ENCODE measurements at regions not wholly inside any gene's neighbourhood (a gene's known extent, or its start where the extent isn't known, plus 50 kb on each side); places are given as distances from the start of the nearest gene placed in this dataset.
"Not testable (repeated sequence)": the region's sequence is repeated elsewhere in the genome, so short reads cannot be mapped to it uniquely, and the experiment has no call there.

DNA sequence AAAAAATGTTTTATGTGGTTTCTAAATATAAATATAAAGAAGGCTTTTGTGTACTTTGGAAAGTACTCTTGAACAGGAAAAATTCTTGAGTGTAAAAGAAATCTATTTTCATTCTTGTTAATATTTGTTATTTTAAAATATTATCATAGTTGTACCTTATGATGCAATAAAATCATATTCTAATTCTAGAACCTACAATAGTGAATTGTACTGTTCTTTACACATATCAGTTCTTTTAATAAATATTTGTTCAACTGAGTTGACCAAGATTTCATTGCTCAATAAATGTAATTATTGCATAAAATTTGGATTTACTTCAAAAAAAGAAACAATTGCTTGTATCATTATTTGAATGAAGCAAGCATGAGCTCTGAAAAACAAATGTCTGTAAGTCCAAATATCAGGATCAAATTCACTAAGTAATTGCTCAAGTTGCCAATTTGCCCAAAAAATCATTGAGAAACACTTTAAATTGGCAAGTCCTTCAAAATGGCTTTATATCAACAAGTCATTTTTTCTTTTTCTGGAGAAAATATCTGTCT, 191.6 kb upstream of the SLC16A7 start:
- DNase-seq = no peak

DNA sequence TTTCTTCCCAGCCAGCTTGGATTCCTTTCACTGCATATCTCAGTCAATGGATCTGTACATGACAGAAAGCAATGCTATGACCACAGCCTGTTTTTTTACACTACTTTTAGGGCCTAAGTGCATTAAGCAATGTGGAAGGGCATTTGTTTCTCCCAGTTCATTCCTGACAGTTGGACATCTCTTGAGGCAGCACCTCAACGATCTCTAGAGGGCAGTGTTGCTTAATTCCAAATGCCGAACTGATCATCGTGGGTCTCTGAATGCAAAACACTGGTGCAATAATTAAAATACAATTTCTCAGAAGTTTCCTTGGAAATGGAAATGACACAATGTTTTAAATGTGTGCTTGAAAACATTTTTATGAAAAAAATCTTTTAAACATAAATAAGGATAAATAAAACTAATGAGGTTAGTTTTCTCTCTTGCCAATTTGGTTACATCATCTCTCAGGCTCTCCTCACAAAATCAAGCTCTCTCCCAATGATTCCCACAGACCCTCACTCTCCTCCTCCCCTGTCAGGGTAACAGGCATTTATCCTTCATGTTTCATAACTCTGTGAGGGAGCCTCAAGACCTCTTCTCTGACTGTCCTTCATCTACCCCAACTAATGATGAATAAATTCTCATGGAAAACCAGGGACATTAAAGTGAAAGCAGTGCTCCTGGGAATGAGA, 192.4 kb upstream of the SLC16A7 start:
- peak; percentile 84 for DNase-seq

DNA sequence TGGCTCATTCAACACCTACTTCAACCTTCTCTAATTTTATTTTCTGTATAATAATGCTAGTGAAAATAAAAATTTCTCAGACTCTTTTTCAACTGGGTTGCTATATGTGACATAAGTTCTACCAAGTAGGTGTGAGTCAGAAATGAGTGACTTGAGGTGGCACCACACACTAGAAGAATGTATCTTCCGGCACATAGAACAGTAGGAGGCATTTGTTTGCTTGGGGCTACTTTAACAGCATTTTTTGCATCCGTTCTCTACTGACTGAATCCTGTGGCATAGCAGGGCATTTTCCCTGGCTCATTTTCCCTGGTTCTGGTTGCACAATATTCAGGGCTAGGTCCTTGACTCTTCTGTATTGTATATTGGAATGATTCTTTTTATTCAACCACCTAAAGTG, 194.0 kb upstream of the SLC16A7 start:
- no peak for DNase-seq

DNA sequence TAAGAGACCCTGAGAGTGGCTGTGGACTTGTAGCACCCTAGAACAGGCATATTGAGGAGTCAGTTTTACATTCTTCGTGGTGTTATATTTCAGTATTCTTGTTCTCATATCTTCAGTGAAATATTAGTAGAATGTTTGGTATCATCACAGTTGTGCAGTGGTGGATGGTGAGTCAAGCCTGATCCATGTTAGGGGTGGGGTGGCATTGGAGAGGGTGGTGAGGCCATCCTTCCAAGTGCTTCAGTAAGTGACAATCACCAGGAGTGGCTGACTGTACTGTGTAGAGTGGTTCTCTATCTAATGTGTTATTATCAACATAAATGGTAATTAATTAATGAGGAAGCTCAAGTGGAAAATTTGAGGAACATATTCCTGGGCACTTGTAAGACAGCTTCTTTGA, 197.7 kb upstream of the SLC16A7 start:
- DNase-seq = no peak

DNA sequence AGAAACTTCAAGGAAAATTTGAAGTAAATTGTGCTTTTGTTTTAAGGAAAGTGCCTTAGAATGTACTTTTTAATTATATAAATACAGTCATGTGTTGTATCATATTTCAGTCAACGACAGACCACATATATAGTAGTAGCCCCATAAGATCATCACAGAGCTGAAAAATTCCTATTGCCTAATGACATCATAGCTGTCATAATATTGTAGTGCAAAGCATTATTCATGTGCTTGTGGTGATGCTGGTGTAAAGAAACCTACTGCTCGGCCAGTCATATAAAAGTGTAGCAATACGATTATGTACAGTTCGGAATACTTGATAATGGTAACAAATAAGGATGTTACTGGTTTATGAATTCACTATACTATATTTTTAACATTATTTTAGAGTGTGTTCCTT, 198.9 kb upstream of the SLC16A7 start:
- DNase-seq = no peak

DNA sequence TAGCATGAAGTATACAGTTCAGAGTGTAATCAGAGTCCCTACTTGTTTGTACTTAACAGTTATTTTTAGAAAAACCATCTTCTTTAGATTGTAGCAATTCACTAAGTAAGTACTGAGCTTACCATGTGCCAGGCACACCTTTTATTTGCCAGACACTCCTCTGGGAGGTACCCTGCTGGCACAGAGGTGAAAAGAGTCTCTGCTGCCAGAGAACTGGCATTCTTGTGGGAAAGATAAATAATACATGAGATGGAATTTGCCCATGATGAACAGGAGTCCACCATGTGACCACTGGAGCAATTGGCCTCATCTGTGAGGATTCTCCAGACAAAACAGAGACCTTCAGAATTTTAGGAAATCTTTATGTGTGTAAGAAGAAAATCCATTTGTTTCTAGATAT, 199.3 kb upstream of the SLC16A7 start:
- no peak for DNase-seq

DNA sequence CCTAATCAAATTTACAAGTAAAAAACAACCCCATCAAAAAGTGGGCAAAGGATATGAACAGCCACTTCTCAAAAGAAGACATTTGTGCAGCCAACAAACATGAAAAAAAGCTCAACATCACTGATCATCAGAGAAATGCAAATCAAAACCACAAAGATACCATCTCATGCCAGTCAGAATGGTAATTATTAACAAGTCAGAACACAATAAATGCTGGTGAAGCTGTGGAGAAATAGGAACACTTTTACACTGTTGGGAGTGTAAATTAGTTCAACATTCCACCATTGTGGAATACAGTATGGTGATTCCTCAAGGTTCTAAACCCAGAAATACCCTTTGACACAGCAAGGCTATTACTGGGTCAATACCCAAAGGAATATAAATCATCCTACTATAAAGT, 200.5 kb upstream of the SLC16A7 start:
- not testable (repeated sequence) for DNase-seq

DNA sequence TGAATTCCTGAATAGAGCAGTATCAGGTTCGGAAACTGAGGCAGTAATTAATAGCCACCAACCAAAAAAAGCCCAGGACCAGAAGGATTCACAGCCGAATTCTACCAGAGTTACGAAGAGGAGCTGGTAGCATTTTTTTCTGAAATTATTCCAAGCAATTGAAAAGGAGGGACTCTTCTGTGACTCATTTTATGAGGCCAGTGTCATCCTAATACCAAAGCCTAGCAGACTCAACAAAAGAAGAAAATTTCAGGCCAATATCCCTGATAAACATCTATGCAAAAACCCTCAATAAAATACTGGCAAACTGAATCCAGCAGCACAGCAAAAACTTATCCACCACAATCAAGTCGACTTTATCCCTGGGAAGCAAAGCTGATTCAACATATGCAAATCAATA, 202.3 kb upstream of the SLC16A7 start:
- no peak for DNase-seq

DNA sequence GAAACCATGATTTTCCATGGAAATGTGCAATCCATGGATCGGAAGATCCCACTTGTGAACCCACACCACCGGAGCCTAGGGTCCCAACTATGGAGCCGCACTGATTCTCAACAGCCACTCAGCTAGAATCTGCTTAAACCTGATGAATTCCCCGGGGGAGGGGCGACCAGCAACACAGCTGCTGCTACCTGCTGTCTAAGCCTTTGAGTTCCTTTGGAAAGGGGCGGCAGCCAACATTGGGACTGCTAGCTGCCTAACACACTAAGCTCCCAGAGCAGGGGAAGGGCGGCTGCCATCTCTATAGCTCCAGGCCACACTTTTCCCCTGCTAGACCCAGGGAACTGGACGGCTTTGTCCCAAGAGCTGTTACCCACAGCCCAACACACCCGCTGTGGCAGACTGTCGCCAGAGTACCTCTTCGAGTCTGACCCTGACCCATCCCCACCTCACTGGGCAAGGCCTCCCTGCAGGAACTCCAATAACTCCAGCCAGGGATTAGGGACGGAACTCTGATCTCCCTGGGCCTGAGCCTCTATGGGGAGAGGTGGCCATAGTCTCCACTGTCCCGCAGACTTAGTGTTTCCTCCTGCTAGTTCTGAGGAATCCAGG, 205.8 kb upstream of the SLC16A7 start:
- no peak for DNase-seq

DNA sequence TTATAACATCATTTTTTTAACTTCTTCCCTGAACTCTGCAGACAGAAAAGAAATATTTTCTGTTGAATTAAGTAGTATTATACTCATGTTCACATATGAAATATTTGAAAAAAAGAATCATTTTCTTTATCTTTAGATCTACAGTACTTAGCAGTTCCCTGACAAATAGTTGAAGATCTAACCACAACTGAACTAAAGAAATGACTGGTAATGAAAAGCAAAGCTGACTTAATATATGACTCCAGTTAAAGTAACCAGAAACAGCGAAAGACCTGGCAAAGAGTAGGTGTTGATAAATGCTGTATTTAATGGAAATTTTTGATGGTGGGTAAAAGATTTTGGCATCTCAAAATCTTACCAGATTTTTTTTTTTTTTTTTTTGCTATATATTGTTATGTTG, 207.1 kb upstream of the SLC16A7 start:
- DNase-seq = no peak

DNA sequence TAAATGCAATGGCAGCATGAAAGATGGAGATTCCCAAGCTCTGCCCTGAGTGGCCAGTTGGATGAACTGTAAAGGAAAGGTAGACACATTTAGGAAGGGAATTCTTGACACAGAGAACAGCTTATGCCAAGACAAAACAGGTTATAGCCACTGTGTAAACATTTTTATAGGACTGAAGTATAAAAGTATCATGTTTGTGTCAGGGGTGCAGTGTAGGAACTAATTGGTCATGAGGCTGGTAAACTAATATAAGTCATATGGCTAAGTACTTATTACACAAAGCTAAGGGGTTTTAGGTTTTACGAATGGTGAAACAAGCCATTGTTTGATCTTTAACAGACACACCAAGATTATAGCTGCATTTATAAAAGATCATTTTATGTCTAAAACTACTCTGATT, 207.7 kb upstream of the SLC16A7 start:
- no peak for DNase-seq

DNA sequence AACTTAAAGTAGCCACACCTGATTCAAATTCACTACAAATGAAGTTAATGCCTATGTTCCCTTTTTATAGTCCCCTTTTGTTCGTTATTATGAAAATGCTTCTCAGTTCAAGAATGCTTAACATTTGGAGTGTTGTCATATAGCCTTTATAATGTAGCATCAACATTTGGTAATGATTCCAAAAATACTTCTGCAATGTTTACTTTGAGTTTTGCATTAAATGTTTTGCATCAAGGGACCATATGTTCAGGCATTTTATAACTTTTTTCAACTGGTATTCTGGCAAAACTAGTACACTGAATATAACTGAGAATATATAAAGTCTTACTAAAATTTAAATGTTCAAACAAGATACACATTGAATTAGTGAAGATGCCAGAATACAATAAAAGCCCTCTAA, 209.6 kb upstream of the SLC16A7 start:
- DNase-seq = peak; percentile 12

DNA sequence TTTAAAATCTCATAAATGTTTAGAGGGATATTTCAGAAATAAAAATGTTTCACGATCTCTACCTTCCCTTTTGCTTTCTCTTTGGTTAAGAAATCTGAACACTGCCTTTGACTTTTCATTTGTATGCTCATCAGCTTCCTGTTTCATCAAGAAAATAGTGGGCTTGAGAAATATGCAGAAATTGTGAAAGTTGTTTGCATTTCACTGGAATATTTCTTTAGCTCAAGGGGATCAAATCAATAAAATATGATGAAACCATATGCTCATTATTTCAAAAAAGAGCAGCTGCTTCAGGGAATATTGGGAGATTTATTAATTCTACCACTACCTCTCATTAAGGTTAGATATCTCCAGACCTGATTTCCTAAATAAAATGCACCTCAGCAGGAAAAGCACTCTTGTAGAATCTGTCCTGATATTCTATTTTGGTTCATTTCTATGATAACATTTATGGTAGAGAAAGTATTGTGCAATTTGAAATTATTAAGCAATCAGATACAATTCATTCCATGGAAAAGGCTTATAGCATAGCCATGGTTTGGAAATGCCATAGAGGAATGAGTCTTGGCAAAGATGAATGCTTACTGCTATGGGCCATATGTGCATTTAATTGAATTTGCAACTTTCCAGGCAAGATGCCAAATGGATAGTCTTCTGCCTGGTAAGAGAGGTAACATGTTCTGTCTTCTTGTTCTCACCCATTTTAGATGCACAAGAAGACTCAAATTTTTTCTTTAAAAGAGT, 212.6 kb upstream of the SLC16A7 start:
- peak; percentile 63 for DNase-seq

DNA sequence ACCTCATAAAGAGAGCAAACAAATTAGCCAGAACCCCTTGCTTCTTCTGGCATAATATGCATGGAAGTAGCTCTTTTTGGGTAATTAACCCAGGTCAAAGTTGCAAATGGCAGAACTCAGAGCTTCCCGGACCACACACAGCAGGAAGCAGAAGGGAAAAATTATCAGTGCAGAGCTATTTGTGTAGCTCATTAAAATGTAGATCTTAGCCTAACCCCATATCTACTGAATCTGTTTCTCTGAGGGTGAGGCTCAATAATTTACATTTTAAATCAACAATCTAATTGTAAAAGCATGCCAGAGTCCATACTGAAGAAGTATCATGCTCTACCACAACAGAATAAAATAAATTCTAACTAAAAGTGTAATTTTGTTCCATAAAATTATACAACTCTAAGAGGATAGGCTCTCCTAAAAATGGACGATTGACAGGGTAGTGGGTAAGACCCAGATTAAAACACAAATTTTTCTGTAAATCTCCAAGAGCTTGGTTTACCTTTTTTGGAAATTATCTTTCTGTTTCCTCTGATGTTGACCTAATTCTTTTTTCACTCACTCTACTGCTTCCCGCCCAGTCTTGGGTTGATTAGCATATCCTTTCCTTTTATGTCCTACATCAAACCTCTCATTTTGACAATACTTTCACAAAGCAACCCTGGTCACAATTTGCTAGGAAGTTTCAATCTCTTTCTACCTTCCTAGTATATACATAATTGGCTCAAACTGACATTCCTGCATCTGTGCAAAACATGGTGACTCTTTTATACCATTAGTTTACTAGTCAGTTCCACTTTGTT, 213.3 kb upstream of the SLC16A7 start:
- DNase-seq = no peak

DNA sequence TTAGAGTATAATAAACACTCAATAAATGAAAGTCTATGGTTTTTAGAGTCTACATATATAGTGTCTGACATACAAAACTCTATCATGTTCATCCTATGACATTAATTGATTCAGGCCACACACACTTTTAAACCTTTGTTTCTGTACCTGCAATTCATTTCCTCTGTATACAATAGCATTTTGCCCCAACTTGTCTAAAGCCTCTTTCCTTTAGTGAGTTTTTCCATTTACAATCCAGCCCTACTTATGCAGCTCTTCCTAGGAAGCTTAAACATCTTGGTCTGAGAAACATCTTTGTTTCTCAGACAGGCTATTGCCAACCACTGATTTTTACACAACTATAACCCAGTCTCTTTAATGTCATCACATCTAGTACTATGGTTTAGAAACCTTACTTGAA, 214.7 kb upstream of the SLC16A7 start:
- DNase-seq = no peak

DNA sequence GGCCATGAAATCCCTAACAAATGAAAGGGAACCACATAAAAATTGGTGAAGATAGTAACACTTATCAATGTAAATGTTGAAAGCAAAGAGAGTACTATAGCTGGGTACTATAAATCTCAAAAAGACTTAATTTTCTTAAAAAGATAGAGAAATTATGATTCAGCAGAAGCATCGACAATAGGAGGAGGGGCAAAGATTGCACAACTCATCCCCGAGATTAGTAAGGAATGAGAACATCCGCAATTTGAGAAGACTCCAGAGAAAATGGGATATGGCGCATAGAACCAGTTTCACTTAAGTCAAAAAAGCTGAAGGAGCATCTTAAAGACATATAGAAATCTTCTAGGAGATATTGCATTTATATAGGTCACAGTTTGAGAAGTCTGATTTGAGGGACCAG, 220.2 kb upstream of the SLC16A7 start:
- no peak for DNase-seq

DNA sequence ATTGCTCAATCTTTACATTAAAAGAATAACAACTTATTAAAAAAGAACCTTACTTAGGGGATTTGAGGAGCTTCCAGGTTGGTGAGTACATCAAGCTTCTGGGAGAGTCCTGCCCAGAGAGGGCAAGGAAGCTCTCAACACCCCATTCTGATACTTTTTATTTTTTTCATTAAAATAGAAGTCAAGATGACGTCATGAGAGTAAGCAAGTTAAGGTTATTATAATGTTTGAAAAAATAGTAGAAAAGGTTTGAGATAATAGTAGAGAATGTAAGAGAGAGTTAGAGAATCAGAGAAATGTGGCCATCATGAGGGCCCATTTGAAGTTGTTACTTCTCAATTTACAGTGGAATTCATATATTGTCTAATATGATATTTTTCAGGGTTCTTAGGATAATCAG, 221.0 kb upstream of the SLC16A7 start:
- no peak for DNase-seq

DNA sequence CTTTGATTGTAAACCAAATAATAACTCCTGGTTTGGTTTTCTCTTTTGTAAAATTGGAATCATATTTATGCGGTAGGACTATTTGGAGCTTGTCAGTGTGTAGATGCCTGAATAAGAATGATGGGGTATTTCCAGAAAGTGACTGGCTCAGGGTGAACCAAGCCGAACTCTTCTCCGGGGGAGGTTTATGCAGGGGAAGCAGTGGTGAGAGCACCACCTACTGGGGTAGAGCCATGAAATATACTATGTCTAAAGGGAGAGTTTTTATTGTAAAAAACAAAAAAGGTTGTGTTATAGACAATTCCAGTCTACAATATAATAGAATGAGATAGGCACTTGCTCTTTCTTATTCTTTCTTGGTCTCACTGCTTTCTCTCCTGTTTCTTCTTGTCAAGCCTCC, 222.9 kb upstream of the SLC16A7 start:
- no peak for DNase-seq

DNA sequence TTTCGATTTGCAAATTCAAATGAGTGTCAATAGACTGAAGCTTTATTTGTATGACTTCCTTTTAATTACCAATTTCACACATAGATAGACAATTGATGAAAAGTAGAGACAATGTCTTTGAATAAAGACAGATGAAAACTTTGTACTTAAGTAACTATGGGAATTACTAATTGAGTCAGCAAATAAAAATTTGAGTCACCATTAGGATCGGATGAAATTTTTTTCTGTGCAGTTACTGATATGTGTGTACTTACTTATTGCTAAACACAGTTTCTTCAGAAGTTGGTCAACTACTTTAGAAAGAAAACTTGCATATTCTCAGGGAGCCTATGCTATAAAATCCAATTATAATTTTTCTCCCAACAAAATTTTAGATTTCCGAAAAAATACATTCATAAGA, 224.9 kb upstream of the SLC16A7 start:
- DNase-seq = no peak

DNA sequence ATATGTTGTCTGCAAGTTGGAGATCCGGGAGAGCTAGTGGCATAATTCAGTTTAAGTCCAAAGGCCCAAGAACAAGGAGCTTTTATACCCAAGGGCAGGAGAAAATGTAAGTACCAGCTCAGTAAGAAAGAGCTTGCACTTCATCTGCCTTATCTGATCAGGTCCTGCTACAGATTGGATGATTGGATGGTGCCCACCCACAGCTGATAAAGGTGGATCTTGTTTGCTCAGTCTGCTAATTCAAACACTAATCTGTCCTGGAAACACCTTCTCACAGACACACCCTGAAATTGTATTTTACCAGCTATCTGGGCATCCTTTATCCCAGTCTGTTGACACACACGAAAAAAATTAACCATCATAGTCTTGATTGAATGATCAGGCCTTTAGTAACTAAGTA, 230.7 kb upstream of the SLC16A7 start:
- no peak for DNase-seq

DNA sequence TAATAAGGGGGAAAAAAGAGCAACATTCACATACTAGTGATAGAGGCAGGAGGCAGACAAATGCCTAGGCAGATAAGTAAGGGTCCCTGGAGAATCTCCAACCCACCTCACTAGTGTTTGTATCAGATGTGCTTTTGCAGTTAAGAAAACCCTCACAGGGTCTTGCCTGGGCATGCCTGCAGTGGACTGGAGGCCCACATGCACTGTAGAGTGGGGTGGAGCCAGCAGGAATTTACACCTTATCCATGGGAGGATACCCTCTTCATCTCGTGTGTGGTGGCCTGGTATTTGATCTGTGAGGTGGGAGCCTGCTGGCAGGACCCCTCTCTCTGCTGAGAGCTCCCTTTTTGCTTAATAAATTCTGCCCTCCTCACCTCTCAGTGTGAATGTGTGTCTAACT, 238.0 kb upstream of the SLC16A7 start:
- no peak for DNase-seq

DNA sequence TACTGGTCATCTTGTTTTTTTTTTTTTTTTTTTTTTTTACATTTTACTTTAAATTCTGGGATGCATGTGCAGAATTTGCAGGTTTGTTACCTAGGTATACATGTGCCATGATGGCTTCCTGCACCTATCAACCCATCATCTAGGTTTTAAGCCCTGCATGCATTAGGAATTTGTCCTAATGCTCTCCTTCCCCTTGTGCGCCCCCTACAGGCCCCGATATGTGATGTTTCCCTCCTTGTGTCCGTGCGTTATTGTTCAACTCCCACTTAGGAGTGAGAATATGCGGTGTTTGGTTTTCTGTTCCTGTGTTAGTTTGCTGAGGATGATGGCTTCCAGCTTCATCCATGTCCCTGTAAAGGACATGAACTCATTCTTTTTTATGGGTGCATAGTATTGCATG, 249.6 kb upstream of the SLC16A7 start:
- DNase-seq = not testable (repeated sequence)

DNA sequence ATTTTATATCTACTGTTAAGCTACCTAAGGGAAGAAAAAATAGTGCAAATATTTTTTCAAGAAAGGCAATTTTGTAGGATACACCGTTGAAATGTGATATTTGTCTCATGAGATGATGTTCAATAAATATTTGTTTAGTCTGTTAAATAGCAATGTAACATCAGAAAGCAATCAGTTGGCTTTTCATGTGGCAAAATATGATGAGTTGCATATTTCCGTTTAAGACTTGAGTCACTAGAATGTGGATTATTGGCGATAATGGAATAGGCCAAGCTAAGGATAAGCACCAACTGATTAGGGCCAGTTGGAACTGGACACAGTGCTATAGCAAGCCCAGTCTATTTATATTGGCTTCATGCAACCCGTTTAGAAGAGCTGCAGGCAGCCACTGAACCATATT, 250.4 kb upstream of the SLC16A7 start:
- DNase-seq = no peak
